Mammary epithelial cell (primary cell): ENCODE measurements at regions not wholly inside any gene's neighbourhood (a gene's known extent, or its start where the extent isn't known, plus 50 kb on each side); places are given as distances from the start of the nearest gene placed in this dataset.

Experiments used
- EZH2 ChIP-seq: IDR thresholded peaks from 2 replicates; pipeline ENCODE4 v1.6.1; 2012; ENCODE audit warnings: low read length, inconsistent platforms, borderline replicate concordance
- TF ChIP-seq, protein P1 (sequence below), 2 donors: IDR thresholded peaks in 1 of 2; conservative IDR thresholded peaks in 1 of 2; 2 replicates each; pipeline ENCODE4 v1.5.1; 2011 to 2012; ENCODE audit warnings: inconsistent platforms in 2 of 2, low read length in 2 of 2, mild to moderate bottlenecking in 2 of 2, control low read depth in 1 of 2, low read depth in 1 of 2; ENCODE audit not compliant: insufficient read depth in 1 of 2; ENCODE audit errors: extremely low read depth in 1 of 2

DNA sequence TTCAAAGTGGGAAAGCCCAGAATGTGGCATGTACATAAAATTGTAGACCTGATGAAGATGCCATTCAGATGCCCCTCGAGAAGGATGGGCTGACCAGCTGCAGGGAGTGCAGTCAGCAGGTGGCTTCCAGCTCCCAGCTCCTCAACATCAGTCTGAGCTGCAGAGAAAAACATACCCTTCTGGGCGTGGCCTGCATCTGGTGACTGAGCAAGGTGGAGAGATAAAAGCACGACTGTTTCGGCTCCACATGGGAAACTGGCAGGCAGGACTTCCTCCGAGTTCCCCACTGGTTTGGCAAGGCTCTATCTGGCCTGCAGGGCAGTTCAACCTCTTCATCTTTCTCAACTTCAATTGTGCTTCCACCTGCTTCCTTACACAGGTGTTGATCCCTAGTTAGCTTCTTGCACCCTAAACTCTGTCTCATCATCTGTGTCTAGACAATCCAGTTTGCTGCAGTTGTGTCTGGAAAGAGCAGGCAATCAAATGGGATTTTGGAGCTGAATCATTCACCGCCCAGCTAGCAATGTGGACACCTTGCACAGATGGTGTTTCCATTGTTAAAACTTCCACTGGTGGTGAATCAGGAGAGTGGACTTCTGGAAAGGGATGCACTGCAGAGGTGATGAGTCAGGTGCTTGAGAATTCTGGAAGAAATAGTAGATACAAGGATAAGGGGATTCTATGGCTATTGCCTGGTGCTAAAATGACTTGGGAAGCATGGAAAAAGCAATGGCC is 56.8 kb downstream of the POLR1D start:
- TF ChIP-seq, protein P1, sequence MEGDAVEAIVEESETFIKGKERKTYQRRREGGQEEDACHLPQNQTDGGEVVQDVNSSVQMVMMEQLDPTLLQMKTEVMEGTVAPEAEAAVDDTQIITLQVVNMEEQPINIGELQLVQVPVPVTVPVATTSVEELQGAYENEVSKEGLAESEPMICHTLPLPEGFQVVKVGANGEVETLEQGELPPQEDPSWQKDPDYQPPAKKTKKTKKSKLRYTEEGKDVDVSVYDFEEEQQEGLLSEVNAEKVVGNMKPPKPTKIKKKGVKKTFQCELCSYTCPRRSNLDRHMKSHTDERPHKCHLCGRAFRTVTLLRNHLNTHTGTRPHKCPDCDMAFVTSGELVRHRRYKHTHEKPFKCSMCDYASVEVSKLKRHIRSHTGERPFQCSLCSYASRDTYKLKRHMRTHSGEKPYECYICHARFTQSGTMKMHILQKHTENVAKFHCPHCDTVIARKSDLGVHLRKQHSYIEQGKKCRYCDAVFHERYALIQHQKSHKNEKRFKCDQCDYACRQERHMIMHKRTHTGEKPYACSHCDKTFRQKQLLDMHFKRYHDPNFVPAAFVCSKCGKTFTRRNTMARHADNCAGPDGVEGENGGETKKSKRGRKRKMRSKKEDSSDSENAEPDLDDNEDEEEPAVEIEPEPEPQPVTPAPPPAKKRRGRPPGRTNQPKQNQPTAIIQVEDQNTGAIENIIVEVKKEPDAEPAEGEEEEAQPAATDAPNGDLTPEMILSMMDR (conservative IDR thresholded peaks at IDR 0.05 in 1 of 2, IDR thresholded peaks at IDR 0.05 in 1 of 2; ENCODE audit: extremely low read depth in 1 of 2, insufficient read depth in 1 of 2, low read depth in 1 of 2, low read length in 2 of 2), result no peak
- no peak for TF ChIP-seq EZH2
